NCI-H146 treated with DMSO at 0.1 percent for 48 hours (cell line): ENCODE measurements at regions not wholly inside any gene's neighbourhood (a gene's known extent, or its start where the extent isn't known, plus 50 kb on each side); places are given as distances from the start of the nearest gene placed in this dataset.
"Not testable (repeated sequence)": the region's sequence is repeated elsewhere in the genome, so short reads cannot be mapped to it uniquely, and the experiment has no call there.

ENCODE experiments used
- DNase-seq: peaks from one replicate; lab custom pipeline; 2025; ENCODE audit not compliant: unreplicated experiment; lab: John Stamatoyannopoulos, UW

- DNase-seq: no peak
These were observed 133.4 kb downstream of the MACC1 start for GRCh38 chr7:20083781-20084180.

GRCh38 chr7:20079080-20079479, 138.1 kb downstream of the MACC1 start:
- DNase-seq: no peak

GRCh38 chr7:20076835-20077234, 140.3 kb downstream of the MACC1 start:
- DNase-seq: no peak

- no peak for DNase-seq
These were observed 141.0 kb downstream of the MACC1 start for GRCh38 chr7:20075992-20076820.

- DNase-seq: no peak
These were observed 141.7 kb downstream of the MACC1 start for GRCh38 chr7:20075440-20075839.

- DNase-seq: not testable (repeated sequence)
These were observed 149.2 kb downstream of the MACC1 start for GRCh38 chr7:20068004-20068403.

- no peak for DNase-seq
These were observed 152.0 kb downstream of the MACC1 start for GRCh38 chr7:20064974-20065862.

GRCh38 chr7:20064181-20064970, 152.8 kb downstream of the MACC1 start:
- DNase-seq: no peak

- no peak for DNase-seq
These were observed 153.5 kb downstream of the MACC1 start for GRCh38 chr7:20063644-20064043.

- DNase-seq: no peak
These were observed 154.3 kb downstream of the MACC1 start for GRCh38 chr7:20062932-20063331.

GRCh38 chr7:20053334-20054104, 163.7 kb downstream of the MACC1 start:
- DNase-seq: no peak

GRCh38 chr7:20050241-20050966, 166.8 kb downstream of the MACC1 start:
- no peak for DNase-seq

GRCh38 chr7:20038676-20039075, 178.5 kb downstream of the MACC1 start:
- DNase-seq: no peak

- no peak for DNase-seq
These were observed 181.8 kb downstream of the MACC1 start for GRCh38 chr7:20035279-20035875.

GRCh38 chr7:20033621-20034400, 183.4 kb downstream of the MACC1 start:
- no peak for DNase-seq

- no peak for DNase-seq
These were observed 184.4 kb downstream of the MACC1 start for GRCh38 chr7:20032741-20033140.

GRCh38 chr7:20030915-20031362, 186.2 kb downstream of the MACC1 start:
- no peak for DNase-seq

- no peak for DNase-seq
These were observed 186.8 kb downstream of the MACC1 start for GRCh38 chr7:20030417-20030816.

- no peak for DNase-seq
These were observed 190.4 kb downstream of the MACC1 start for GRCh38 chr7:20026762-20027161.
